SH-SY5Y (cell line): ENCODE measurements at regions not wholly inside any gene's neighbourhood (a gene's known extent, or its start where the extent isn't known, plus 50 kb on each side); places are given as distances from the start of the nearest gene placed in this dataset.

Experiments
- GATA2 ChIP-seq: IDR thresholded peaks from 2 replicates; pipeline ENCODE4 v1.6.1; 2011; ENCODE audit warnings: mild to moderate bottlenecking, low read depth, low read length
- GATA3 ChIP-seq: IDR thresholded peaks from 2 replicates; pipeline ENCODE4 v1.6.1; 2011; ENCODE audit warnings: low read depth, mild to moderate bottlenecking, low read length, moderate library complexity

GRCh38 chr4:179291657-179292056, 1849.4 kb upstream of the AGA start:
- TF ChIP-seq GATA3 (no peak), GATA2 (no peak)

DNA sequence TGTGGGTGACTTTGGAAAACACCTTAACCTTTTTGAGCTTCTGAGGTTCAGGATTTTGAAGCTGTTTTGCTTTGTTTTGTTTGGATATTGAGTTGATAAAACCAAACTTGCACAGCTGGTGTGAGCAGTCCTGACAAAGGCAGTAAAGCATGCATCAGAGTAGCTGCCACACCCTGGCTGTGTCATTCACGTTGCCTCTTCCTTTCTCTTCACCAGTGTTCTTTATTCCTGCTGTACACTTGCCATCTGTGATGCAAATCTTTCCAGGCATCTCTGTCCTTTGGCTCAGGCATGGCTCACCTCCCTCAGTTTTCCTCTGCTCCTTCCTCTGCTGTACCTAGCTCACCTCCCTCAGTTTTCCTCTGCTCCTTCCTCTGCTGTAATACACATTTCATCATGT, 1850.2 kb upstream of the AGA start:
- no peak for TF ChIP-seq GATA2
- no peak for TF ChIP-seq GATA3

DNA sequence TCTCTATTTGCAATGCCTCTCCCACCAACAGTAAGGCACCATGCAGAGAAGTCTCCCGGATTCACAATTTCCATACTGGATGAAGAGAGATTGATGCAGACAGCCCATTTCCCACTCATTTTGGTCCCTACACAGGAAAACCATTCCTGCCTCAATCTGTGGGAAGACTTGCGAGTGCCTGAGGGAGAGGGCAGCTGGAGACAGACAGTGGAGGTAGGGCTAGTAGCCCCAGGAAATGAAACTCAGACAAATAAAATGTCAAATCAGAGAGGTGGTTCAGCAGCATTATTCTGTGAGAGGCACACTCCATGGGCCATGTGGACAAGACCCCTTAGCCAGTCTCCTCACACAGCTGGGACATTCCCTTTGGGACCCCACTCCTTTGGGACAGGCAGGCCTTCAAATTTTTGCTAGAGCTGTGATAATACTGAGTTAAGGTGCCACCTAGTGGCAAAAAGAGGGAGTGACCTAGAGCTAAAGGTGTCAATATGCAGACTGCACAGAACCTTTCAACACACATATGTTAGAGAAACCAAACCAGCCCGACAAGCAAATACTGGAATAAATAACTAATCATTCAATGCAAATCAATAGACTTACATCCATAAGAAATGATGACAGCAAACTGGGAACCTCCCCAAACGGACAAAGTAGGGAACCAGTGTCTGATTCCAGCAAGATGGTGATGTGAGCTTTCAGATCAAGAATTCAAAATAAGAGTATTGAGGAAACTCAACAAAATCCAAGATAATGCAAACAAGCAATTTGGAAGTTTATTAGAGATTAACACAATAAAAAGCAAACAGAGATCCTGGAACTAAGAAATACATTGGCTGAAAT, 1865.3 kb upstream of the AGA start:
- TF ChIP-seq GATA2 (no peak), GATA3 (no peak)

DNA sequence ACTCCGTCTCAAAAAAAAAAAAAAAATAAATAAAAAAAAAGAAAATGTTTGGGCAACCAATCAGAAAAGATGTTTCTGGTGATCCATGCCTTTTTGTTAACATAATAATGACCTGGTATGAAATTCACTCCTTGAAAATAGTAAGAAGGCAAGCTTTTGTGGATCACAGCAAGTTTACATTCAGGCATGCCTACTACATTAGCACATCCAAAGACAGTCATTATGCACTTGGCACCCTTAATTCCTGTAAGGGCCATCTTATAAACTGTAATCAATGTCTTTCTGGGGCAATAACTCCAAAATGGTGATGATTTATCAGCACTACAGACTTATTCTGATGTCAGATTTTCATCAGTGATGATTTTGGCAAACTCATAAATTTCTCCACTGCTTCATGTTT, 1871.6 kb upstream of the AGA start:
- TF ChIP-seq GATA3 (no peak), GATA2 (no peak)

GRCh38 chr4:179325181-179325580, 1882.9 kb upstream of the AGA start:
- TF ChIP-seq GATA2 = no peak
- TF ChIP-seq GATA3 = no peak

DNA sequence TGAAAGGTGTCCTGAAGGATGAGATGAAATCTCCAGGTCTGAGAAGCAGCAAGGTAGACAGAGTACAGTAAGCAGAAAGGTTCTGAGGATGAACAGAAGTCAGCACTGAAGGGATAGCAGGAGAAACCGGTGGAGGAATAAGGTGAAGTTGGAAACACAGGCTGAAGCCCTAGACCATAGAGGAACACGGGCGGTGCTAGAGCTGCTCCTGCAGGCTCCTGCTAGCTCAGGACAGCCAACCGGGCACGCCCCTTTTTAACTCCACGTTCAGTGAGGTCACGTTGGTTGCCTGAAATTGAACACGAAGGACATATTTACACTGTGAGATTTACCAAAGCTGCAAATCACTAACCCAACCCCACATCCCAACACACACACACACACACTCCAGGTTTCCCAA, 1886.4 kb upstream of the AGA start:
- no peak for TF ChIP-seq GATA3
- TF ChIP-seq GATA2 = no peak

DNA sequence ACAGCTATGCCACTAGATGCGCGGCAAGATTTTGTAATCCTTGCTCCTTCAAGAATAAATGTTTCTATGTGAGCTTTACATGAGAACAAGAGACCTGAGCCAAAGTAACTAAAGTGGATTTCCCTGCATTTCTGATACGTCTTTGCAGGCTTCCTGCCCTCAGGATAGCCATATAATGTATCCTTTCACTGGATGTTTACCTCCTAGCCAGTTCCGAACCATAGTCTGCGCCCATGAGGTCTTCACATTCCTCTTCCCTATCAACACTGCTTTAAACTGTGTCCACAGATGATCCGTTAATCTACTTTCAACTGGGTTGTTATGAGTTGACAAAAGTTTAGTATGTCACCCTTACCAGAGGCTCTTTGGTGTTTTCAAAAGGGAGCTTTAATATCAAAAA, 1889.1 kb upstream of the AGA start:
- TF ChIP-seq GATA2 = no peak
- TF ChIP-seq GATA3 = no peak

- TF ChIP-seq GATA2 (no peak), GATA3 (no peak)
These were observed 1902.6 kb upstream of the AGA start for GRCh38 chr4:179344861-179345260.

DNA sequence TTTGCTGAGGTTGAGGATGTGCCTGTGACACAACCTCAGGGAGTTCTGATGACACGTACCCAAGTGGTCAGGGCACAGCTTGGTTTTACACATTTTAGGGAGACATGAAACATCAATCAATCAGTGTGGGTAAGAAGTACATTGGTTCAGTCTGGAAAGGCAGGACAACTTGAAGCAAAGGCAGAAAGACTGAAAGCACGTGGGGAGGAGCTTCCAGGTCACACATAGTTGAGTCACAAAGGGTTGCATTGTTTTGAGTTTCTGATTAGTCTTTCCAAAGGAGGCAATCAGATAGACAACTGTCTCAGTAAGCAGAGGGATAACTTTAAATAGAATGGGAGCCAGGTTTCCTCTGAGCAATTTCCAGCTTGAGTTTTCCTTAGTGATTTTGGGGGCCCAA, 1910.0 kb upstream of the AGA start:
- TF ChIP-seq GATA3 = no peak
- TF ChIP-seq GATA2 = no peak

GRCh38 chr4:179353786-179354185, 1911.5 kb upstream of the AGA start:
- TF ChIP-seq GATA2 (no peak), GATA3 (no peak)

GRCh38 chr4:179361978-179362486, 1919.8 kb upstream of the AGA start:
- no peak for TF ChIP-seq GATA3
- TF ChIP-seq GATA2 = no peak

- TF ChIP-seq GATA2 (no peak), GATA3 (no peak)
These were observed 1930.0 kb upstream of the AGA start for GRCh38 chr4:179372242-179372641.

- TF ChIP-seq GATA2 = no peak
- no peak for TF ChIP-seq GATA3
These were observed 1930.5 kb upstream of the AGA start for GRCh38 chr4:179372746-179373145.

DNA sequence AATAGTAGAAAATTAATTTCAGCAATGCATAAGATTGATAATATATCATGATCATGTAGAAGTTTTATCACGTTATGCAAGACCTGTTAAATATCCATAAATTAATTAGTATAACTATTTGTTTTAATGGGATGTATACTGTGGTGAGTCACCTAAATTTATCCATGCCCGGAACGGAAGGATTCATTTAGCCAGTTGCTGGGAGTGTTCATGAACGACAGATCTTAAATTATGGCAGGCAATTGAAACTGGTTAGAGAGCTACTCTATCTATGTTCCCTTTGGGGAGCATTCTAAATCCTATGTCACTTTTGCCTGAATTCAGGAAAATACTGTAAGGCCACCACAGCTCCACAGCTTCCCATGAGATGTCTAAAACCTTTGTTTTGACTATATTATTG, 1950.5 kb upstream of the AGA start:
- TF ChIP-seq GATA3 (no peak), GATA2 (no peak)

- no peak for TF ChIP-seq GATA3
These were observed 1956.2 kb upstream of the AGA start for GRCh38 chr4:179398414-179398813.
